Pons (tissue), 1 donor: ENCODE measurements at regions not wholly inside any gene's neighbourhood (a gene's known extent, or its start where the extent isn't known, plus 50 kb on each side); places are given as distances from the start of the nearest gene placed in this dataset.
"Not testable (repeated sequence)": the region's sequence is repeated elsewhere in the genome, so short reads cannot be mapped to it uniquely, and the experiment has no call there.

Source experiments
- DNase-seq: peaks from one replicate; pipeline ENCODE4 v3.0.0-alpha.2; 2016; ENCODE audit warnings: low spot score

DNA sequence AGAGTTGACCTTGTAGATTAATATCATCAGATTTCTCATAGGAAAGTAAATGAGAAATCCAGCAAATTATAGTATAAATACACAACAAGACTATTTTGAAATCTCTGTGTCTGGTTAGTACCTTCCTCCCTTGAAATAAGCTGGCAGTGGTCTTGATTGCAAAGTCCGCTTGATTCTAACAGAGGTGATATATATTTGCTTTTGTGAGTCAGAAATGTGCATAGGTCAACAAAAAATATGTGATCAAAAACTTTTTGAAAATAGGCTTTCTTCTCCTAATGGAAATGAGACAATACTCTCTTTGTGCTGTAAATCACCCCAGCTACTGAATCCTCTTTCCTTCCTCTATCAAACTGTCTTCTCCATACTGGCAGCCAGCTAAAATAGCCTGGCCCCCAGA is 749.2 kb upstream of the CDH10 start:
- no peak for DNase-seq

DNA sequence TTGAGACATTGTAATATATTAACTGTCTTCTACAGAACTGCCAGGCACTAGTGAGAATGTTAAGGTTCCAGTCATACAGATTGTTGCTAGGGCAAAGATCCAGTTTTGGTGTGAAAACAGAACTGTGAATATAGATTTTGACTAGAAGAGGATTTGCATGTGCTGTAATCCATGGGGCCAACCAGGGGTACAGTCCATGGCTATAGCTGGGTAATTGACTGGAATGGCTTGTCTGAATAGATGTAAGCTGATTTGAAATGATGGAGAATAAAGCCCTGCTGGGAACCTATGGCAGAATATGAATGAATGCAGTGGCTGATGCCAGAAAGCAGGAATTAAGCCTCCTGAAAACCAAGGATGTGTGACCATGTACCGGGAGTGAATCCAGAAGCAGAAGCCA is 748.5 kb upstream of the CDH10 start:
- peak; percentile 12 for DNase-seq

DNA sequence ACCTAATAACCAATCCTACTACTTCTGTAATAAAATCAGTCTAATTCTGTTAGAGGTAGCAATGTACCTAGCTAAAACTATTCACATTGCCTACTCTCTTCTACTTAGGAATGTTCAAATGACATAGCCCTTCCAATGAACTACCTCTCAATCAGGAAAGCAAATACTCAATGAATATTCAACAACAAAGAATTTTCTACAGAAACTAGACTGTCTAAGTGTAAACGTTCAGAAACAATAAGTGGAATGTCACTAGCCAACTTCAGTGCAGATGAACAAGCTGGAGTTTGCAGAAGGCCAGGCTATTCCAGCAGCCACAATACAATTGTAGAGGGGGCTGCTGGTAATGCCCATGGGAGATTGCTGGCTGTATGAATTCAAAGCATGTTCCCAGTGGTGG is 743.2 kb upstream of the CDH10 start:
- no peak for DNase-seq

DNA sequence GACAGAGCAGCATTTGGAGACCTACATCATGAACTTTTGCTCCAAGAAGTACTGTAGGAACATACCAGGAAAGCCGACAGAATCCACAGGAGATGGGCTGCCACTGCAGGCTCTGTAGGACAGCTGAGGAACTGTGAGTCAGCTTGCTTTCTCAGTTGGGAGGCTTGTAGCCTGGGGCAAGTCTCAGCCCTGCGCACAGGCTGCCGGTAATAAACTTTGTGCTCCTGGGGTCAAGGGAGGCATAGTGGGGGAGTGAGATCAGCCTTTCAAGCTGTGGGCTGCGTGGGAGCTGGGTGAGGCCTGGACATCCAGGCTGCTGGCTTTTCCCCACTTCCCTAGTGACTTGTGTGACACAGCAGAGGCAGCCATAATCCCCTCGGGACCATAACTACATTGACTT is 718.0 kb upstream of the CDH10 start:
- DNase-seq, result no peak

DNA sequence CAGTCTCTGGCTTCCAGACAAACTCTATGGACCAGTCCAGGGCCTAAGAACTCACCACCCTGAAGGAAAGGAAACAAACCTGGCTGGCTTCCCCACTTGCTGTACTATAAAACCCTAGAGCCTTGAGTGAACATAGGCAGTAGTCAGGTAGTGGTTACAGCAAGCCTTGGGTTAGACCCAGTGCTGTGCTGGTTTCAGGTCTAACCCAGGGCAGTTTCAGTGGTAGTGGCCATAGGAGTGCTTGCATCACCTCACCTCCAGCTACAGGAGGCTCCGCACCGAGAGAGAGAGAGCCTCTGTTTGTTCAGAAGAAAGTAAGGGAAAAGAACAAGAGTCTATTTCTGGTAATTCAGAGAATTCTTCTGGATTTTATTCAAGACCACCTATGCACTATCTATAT is 714.1 kb upstream of the CDH10 start:
- no peak for DNase-seq

DNA sequence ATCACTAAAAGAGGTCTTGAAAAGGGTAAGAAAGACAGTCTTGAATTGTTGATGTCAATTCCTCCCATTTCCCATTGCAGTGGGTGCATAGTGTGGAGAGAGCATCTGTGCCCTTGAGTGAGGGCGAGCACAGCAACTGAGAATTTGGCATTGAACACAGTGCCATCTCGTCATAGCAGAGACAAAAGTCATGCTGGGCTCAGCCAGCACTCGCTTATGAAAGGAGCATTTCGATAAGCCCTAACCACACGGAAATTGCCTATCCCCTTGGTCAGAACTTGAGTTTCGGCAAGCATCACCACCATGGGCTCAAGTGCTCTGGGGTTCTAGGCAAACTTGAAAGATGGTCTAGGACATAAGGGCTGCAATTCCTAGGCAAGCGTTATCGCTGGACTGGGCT is 712.8 kb upstream of the CDH10 start:
- no peak for DNase-seq

DNA sequence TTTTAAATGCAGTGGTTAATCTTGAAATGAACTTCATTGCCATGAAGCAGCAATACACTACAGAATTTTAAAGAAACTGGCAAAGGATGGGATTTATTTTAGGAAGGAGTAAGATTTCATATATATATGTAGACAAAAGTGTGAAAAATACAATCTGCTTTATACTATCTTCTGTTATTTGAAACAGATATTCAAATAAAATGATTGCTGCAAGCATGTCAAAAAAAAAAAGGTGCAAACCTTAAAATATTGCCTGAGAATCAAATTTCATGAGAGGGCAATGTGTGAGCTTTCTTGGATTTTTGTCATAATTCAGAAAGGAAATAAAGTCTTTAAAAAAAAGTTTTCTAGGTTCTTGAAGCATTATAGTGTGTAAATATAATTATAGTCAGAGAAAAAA is 705.0 kb upstream of the CDH10 start:
- DNase-seq, result no peak

DNA sequence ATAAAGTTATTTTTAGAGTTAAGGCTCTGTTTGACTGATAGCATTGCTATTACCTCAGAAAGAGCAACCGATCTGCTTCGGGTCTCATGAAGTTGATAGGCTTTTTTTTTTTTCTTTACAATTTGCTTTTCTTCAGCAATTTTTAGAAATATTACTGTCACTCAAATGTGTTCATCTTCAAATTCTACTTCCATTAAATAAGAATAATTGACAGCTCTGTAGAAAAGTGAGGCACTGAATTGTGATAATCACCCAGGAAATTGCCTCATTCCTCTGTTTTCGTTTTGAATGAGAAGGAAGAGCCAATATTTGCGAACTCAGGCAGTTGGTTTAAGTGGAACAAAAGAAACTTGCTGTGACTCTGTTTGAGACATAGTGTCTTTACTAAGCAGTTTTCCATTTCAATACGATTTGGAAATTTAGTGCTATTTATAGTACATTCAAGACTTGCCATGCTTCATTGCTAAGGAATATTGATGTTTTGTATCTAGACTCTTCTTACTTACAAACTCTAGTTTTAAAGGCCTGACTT is 700.5 kb upstream of the CDH10 start:
- DNase-seq, result no peak

DNA sequence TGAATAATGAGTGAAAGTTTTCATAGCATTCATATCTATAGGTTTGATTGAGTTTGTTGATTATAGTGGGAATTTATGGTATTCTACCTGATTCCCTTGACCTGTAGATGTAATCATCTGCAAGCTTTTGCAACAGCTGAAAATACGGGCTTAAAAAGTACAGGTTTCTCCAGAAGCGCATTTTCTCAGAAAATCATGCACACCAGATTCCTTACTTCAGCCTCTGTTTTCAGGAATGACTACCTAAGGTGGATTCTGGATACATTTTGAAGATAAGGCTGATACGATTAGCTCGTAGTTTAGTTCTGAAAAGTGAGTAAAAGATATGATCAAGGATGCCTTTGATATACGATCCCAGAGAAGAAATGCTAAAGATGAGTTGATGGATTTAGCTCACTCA is 694.8 kb upstream of the CDH10 start:
- no peak for DNase-seq

DNA sequence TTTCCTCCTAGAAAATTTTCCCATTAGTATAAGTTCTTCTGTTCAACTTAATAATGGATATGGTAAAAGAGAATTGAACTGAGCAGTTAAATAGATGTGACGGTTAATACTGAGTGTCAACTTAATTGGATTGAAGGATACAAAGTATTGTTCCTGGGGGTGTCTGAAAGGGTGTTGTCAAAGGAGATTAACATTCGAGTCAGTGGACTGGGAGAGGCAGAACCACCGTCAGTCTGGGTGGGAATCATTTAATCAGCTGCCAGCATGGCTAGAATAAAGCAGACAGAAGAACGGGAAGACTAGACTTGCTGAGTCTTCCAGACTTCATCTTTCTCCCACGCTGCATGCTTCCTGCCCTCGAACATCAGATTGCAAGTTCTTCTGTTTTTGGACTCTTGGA is 689.6 kb upstream of the CDH10 start:
- DNase-seq, result no peak

DNA sequence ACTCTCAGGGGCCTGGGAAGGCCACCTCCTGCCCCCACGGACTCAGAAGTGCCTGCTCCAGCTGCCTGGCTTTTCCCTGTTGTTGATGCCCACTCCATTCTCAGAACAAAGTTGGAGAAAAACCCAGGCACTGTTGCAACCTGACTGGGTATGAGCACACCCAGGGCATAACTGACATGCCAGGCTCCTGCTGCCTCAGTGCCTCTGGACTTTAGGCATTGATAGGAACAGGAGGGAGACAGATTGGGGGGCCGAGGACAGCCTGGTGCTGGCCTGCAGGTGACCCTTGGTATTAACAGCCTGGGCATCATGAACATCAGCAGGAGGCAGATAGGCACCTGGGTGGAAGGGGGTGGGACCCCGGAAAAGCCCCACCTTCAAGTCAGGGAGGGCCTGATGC is 685.9 kb upstream of the CDH10 start:
- no peak for DNase-seq

DNA sequence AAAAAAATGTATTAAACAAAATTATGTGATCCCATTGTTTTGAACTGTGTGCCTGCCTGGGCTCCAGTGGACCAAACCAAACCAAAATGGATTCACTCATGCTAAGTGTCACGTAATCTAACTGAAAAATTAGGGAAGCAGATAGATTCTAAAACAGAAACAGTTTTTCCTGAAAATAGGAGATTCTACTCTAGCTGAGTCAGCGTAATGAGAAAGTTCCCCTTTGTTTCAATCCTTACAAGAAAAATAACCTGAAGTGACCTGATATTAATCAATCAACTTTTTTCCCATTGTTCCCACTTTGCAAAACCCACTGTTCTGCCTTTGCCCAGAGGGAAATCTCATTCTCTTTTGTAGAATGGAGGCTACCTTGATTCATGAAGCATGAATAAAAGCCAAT is 682.4 kb upstream of the CDH10 start:
- DNase-seq, result no peak

DNA sequence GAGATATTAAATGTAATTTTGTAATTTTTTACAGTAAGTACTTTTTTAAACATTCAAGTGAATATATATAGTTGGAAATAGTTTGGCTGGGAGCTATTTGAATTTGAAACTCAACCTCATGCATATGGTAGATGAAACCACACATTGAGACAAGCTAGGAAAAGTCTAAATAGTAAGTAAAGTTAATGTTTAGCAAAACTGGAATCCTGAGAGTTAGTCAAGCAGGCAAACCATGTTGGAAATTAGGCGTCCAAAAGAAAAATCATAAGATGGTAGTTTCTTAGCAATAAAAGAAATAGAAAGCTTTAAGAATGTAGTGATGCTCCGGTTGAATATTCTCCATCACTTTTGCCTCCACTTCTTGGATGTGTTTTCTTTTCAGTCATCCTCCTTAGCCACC is 657.1 kb upstream of the CDH10 start:
- DNase-seq, result no peak

DNA sequence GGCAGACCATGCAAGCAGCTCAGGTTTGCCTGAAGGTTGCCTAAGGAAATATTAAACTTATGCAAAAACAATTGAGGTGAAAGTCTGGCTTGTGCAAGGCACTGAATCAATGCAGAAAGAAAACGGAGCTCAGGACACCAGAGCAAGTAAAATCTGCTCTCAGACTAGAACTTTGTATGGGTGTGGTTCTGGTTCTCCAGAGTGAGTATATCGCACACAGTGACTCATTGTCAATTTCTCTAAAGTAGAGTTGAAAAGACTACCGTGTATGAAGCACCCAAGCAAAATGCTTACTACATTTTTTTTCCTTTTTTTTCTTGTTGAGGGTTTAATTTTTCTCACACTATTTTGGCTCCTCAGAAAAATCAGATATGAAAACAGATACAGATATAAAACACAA is 650.3 kb upstream of the CDH10 start:
- DNase-seq, result no peak

DNA sequence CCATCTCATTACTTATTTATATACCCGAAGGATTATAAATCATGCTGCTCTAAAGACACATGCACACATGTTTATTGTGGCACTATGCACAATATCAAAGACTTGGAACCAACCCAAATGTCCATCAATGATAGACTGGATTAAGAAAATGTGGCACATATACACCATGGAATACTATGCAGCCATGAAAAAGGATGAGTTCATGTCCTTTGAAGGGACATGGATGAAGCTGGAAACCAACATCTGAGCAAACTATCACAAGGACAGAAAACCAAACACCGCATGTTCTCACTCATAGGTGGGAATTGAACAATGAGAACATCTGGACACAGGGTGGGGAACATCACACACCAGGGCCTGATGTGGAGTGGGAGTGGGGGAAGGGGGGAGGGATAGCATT is 645.0 kb upstream of the CDH10 start:
- DNase-seq, result not testable (repeated sequence)

DNA sequence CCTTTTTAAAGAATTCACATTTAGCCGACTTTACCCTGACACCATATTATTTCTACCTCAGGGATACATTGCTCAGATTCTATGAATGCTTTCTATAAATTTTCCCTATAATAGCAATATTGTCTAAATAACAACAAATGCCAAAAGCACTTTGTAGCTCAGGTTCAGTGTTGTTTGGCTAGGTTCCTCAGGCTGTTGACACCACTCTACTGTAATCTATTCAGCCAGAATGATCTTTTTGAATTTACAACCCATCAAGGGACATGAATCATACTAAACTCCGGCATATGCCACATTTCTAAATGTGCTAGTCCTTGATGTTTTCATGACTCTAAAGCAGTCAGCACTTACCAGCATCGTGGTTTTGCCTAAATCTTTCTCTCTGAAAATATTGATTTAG is 641.5 kb upstream of the CDH10 start:
- DNase-seq, result no peak

DNA sequence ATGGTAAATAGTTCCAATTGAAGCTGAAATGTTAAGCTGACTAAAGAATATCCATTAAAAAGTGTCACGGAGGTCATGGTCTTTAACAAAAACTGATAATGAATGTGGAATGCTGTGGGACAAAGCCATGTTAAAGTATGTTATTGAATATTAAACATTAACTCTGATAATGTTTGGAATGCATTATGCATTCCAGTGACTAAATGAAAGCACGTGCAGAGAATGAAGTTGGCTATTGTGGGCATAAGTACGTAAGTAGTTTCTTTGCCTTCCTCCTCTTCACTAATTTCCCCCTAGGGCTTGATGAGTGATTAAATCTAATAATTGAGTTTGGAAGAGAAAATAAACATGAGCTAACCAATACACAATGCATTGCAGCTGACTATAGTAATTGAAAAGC is 640.4 kb upstream of the CDH10 start:
- DNase-seq, result no peak

DNA sequence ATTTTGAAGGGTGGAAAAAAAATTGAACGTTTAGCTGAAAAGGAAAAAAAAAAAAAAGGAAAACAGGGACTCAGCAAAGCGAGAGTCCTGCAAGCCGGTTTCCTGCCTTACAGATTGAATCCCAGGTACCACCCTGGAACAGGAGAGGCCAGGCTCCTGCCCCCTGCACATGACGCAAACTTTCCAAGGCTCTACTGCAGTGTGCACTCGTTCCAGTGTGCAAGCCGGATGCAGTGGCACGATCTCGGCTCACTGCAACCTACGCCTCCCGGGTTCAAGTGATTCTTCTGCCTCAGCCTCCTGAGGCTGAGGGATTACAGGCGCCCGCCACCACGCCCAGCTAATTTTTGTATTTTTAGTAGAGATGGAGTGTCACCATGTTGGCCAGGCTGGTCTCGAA is 618.7 kb upstream of the CDH10 start:
- DNase-seq, result not testable (repeated sequence)

DNA sequence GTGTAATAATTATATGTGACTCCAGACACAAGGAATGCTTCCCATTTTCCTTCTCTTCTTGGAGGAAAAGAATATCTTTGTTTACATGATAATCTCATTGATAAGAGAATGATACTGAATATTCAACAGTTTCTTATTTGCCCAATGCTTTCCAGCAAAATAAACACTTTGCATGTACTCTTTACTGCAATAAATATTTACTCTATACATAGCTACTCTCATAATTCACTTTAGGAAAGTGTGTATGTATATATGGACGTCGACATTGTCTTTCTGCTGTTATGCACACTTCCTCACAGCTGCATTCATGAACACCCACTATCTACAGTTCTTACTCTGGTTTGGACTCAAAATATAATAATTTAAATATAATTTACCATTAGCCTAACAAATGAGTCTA is 617.4 kb upstream of the CDH10 start:
- DNase-seq, result no peak

DNA sequence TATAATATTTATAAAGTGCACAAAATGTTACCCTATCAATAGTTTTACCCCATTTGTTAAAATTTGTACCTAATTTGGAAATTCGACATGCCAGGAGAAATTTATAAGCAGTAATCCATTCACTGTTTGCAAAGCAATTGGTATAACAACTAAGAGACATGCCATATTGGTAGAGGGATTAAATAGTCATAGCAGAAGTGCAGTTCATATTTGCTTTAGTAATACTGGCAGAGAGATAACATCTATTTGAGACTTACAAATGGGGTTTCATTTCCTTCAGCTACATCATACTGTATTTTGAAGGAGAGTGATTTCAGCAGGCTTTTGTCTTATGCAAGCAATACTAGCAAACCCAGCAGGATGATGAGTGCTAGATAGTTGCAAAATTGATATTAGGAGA is 610.4 kb upstream of the CDH10 start:
- DNase-seq, result no peak

DNA sequence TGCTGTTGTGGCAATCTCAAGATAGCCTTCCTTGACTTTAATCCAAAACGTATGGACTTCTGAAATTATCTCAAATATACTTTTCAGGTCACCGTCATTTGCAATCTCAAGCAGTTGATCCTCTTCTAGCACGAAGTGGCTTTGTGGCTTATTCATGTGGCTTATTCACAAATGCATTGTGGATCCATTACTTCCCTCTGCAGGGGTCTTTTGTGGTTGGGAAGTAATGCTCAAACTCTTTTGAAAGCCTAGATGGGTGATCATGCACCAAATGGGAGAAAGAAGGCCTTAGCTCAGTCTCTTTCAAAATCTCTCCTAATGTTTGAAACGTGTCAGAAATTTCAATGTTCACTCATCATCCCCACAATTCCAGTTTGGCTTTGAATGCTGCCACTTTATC is 597.2 kb upstream of the CDH10 start:
- no peak for DNase-seq

DNA sequence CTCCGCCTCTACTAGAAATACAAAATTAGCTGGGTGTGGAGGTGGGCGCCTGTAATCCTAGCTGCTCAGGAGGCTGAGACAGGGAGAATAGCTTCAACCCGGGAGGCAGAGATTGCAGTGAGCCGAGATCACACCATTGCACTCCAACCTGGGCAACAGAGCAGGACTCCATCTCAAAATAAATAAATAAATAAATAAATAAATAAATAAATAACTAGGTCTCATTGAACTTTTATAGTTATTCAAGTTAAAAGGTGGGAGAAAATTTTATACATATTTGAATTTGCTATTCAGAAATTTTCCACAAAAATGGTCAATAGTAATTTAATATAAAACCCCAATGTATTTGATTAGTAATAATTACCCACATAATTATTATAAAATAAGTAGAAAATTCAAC is 593.9 kb upstream of the CDH10 start:
- DNase-seq, result not testable (repeated sequence)

DNA sequence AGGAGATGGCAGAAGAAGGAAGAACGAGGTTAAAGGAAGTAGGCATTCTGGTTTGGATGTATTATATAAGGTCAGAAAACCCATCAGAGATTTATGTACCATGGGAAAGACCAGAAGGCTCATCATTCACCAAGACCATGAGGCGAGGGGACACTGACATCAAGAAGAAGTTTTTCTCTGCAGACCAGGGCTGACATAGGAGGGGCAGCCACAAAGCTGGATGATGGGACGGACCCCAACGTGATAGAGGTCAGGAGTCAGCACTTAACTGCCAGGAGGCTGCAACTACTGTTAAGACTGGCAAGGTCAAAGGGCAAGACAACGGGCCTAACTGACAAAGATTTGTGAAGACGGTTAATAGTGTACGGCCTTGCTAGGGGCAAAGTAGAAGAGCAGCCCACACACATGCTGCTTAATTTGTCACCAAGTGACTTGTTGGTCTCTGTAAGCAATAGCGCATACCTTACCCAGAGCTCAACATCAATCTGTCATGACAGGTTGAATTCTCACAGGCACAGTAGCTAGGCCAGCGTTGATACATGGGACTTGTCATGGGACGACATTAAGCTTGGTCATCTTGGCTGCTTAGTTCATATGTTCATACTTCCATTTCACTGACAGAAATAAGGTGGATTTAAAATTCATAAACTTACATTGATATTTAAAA is 579.7 kb upstream of the CDH10 start:
- no peak for DNase-seq

DNA sequence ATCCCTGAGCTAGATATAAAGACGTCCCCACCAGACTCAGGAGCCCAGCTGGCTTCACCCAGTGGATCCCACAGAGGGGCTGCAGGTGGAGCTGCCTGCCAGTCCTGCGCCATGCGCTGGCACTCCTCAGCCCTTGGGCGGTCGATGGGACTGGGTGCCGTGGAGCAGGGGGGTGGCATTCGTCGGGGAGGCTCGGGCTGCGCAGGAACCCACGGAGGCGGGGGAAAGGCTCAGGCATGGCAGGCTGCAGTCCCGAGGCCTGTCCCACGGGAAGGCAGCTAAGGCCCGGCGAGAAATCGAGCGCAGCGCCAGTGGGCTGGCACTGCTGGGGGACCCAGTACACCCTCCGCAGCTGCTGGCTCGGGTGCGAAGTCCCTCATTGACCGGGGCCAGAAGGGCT is 555.1 kb upstream of the CDH10 start:
- DNase-seq, result not testable (repeated sequence)
